ENCODE measurements at regions not wholly inside any gene's neighbourhood (a gene's known extent, or its start where the extent isn't known, plus 50 kb on each side); places are given as distances from the start of the nearest gene placed in this dataset.
A peak's percentile ranks its signal among the peaks of the same experiment; 100 is the strongest.

DNA sequence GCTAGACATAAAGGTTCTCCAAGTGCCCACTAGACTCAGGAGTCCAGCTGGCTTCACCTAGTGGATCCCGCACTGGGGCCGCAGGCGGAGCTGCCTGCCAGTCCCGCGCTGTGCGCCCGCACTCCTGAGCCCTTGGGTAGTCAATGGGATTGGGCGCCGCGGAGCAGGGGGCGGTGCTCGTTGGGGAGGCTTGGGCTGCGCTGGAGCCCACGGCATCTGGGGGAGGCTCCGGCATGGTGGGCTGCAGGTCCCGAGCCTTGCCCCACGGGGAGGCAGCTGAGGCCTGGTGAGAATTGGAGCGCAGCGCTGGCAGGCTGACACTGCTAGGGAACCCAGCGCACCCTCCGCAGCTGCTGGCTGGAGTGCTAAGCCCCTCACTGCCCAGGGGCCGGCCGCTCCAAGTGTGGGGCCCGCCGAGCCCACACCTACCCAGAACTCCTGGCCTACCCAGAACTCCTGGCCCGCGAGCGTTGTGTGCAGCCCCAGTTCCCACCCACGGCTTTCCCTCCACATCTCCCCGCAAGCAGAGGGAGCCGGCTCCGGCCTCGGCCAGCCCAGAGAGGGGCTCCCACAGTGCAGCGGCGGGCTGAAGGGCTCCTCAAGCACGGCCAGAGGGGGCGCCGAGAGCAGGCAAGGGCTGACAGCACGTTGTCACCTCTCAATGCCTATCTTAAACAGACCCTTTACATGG lies 260.7 kb upstream of the DMRT1 start:
- TF ChIP-seq YY1 (IDR thresholded peaks at IDR 0.05; ENCODE audit: low read depth) = no peak
- TF ChIP-seq EGR1 (IDR thresholded peaks at IDR 0.05) = no peak
- TF ChIP-seq, protein P1, sequence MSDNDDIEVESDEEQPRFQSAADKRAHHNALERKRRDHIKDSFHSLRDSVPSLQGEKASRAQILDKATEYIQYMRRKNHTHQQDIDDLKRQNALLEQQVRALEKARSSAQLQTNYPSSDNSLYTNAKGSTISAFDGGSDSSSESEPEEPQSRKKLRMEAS (IDR thresholded peaks at IDR 0.05) = no peak
- TF ChIP-seq, protein P2, sequence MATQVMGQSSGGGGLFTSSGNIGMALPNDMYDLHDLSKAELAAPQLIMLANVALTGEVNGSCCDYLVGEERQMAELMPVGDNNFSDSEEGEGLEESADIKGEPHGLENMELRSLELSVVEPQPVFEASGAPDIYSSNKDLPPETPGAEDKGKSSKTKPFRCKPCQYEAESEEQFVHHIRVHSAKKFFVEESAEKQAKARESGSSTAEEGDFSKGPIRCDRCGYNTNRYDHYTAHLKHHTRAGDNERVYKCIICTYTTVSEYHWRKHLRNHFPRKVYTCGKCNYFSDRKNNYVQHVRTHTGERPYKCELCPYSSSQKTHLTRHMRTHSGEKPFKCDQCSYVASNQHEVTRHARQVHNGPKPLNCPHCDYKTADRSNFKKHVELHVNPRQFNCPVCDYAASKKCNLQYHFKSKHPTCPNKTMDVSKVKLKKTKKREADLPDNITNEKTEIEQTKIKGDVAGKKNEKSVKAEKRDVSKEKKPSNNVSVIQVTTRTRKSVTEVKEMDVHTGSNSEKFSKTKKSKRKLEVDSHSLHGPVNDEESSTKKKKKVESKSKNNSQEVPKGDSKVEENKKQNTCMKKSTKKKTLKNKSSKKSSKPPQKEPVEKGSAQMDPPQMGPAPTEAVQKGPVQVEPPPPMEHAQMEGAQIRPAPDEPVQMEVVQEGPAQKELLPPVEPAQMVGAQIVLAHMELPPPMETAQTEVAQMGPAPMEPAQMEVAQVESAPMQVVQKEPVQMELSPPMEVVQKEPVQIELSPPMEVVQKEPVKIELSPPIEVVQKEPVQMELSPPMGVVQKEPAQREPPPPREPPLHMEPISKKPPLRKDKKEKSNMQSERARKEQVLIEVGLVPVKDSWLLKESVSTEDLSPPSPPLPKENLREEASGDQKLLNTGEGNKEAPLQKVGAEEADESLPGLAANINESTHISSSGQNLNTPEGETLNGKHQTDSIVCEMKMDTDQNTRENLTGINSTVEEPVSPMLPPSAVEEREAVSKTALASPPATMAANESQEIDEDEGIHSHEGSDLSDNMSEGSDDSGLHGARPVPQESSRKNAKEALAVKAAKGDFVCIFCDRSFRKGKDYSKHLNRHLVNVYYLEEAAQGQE (IDR thresholded peaks at IDR 0.05; ENCODE audit: low read depth) = no peak
- TF ChIP-seq FOXM1 (IDR thresholded peaks at IDR 0.05; ENCODE audit: borderline replicate concordance, low read depth) = no peak
- no peak for TF ChIP-seq RAD21 (IDR thresholded peaks at IDR 0.05; ENCODE audit: low read depth)
- no peak for TF ChIP-seq CEBPB (IDR thresholded peaks at IDR 0.05)
- TF ChIP-seq ZBTB7A (IDR thresholded peaks at IDR 0.05; ENCODE audit: low read depth) = no peak
- TF ChIP-seq, protein P3, sequence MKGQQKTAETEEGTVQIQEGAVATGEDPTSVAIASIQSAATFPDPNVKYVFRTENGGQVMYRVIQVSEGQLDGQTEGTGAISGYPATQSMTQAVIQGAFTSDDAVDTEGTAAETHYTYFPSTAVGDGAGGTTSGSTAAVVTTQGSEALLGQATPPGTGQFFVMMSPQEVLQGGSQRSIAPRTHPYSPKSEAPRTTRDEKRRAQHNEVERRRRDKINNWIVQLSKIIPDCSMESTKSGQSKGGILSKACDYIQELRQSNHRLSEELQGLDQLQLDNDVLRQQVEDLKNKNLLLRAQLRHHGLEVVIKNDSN (IDR thresholded peaks at IDR 0.05) = no peak
- TF ChIP-seq TAF1 (IDR thresholded peaks at IDR 0.05; ENCODE audit: low read depth) = no peak
- TF ChIP-seq TCF12 (IDR thresholded peaks at IDR 0.05; ENCODE audit: low read depth) = no peak

DNA sequence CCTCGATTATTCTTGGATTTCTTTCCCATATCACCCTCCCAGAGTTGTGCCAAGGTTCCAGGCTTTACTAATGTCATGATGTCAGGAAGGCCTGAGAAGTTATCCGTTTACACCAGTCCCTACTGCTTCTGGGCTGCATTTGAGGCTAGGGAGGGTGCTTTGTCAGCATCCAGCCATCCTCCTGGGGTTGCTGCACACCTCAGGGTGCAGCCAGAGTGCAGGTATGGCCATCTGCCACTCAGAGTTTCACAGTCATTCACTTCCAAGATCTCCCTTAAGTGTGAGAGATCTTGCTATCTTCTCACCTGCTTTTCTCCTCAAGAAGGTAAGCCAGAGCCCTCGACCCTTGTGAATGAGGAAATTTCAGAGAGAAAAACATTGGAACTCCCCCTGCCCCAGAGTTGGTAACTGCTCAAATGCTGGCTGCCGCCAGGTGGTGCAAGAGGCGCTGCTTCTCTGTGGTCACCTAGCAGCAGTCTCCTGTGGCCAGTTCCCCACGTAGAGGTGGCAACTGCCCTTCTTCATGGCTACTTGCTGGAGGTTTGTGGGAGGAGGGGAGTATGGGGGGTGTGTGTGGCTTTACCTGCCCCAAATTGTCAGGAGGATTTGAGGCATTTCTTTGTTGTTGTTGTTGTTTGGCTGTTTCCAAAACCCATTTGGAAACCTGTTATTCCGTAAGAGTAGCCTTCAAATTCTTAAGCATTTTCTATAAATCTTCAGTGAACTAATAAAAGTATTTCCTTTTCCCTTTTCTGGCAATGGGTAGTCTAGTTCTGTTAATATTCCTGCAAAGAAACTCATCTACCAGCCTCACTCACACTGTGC lies 259.6 kb upstream of the DMRT1 start:
- peak; percentile 11; the same call in 1 of the 2 replicates for TF ChIP-seq RAD21 (IDR thresholded peaks at IDR 0.05; ENCODE audit: low read depth)
- TF ChIP-seq YY1 (IDR thresholded peaks at IDR 0.05; ENCODE audit: low read depth) = no peak

DNA sequence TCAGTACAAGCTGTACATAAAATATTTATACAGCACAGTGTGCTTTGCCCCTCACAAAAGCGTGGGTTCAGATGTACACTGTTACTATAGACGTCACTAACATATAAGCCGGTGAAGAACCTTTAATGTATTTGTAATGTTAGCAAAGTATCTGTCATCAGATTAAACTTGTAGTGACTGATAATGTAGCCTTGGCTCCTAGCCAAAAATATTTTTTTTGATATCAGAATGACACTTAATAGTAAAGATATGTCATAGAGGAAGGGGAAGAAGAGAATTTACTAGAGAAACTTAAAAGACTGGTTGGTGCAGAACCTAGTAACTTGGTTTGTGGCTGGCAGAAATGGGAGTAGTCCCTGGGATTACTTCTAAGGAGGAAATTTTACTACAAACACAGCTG lies 258.7 kb upstream of the DMRT1 start:
- no peak for TF ChIP-seq RAD21 (IDR thresholded peaks at IDR 0.05; ENCODE audit: low read depth)
- no peak for TF ChIP-seq TAF1 (IDR thresholded peaks at IDR 0.05; ENCODE audit: low read depth)
- no peak for TF ChIP-seq FOXM1 (IDR thresholded peaks at IDR 0.05; ENCODE audit: borderline replicate concordance, low read depth)
- TF ChIP-seq, protein P2 (IDR thresholded peaks at IDR 0.05; ENCODE audit: low read depth) = no peak
- TF ChIP-seq NFIC (IDR thresholded peaks at IDR 0.05) = no peak
- no peak for TF ChIP-seq TCF12 (IDR thresholded peaks at IDR 0.05; ENCODE audit: low read depth)
- no peak for TF ChIP-seq CREB1 (IDR thresholded peaks at IDR 0.05; ENCODE audit: low read depth)
- no peak for TF ChIP-seq EGR1 (IDR thresholded peaks at IDR 0.05)
- no peak for TF ChIP-seq ZBTB7A (IDR thresholded peaks at IDR 0.05; ENCODE audit: low read depth)
- TF ChIP-seq, protein P3 (IDR thresholded peaks at IDR 0.05) = no peak
- TF ChIP-seq, protein P1 (IDR thresholded peaks at IDR 0.05) = no peak
- TF ChIP-seq TEAD4 (IDR thresholded peaks at IDR 0.05) = no peak
- no peak for TF ChIP-seq CEBPB (IDR thresholded peaks at IDR 0.05)
- TF ChIP-seq EP300 (IDR thresholded peaks at IDR 0.05; ENCODE audit: borderline replicate concordance) = no peak
- no peak for TF ChIP-seq YY1 (IDR thresholded peaks at IDR 0.05; ENCODE audit: low read depth)

DNA sequence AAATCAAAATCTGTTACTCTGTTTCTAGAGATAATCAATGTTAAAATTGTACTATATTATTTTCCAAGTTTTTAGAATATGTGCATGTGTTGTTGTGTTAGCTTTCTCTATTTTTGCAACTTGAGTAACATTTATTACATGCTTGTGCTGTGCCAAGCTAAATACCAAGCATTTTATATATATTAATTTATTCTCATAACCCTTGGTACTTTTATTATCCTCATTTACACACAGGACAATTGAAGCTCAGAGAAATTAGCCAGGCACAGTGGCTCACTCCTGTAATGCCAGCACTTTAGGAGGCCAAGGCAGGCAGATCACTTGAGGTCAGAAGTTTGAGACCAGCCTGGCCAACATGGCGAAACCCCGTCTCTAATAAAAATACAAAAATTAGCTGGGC lies 254.0 kb upstream of the DMRT1 start:
- TF ChIP-seq FOXM1 (IDR thresholded peaks at IDR 0.05; ENCODE audit: borderline replicate concordance, low read depth) = no peak
- TF ChIP-seq RAD21 (IDR thresholded peaks at IDR 0.05; ENCODE audit: low read depth) = no peak
- TF ChIP-seq CREB1 (IDR thresholded peaks at IDR 0.05; ENCODE audit: low read depth) = no peak
- TF ChIP-seq, protein P2 (IDR thresholded peaks at IDR 0.05; ENCODE audit: low read depth) = no peak
- TF ChIP-seq, protein P1 (IDR thresholded peaks at IDR 0.05) = no peak
- no peak for TF ChIP-seq YY1 (IDR thresholded peaks at IDR 0.05; ENCODE audit: low read depth)
- TF ChIP-seq TAF1 (IDR thresholded peaks at IDR 0.05; ENCODE audit: low read depth) = no peak
- TF ChIP-seq CEBPB (IDR thresholded peaks at IDR 0.05) = no peak
- TF ChIP-seq TEAD4 (IDR thresholded peaks at IDR 0.05) = no peak
- no peak for TF ChIP-seq NFIC (IDR thresholded peaks at IDR 0.05)
- TF ChIP-seq EP300 (IDR thresholded peaks at IDR 0.05; ENCODE audit: borderline replicate concordance) = no peak
- no peak for TF ChIP-seq ZBTB7A (IDR thresholded peaks at IDR 0.05; ENCODE audit: low read depth)
- no peak for TF ChIP-seq EGR1 (IDR thresholded peaks at IDR 0.05)
- TF ChIP-seq, protein P3 (IDR thresholded peaks at IDR 0.05) = no peak
- TF ChIP-seq TCF12 (IDR thresholded peaks at IDR 0.05; ENCODE audit: low read depth) = no peak
